ENCODE measurements at regions not wholly inside any gene's neighbourhood (a gene's known extent, or its start where the extent isn't known, plus 50 kb on each side); places are given as distances from the start of the nearest gene placed in this dataset.

- no peak for TF ChIP-seq POLR2AphosphoS5 (IDR thresholded peaks at IDR 0.05; ENCODE audit: low read depth, low read length)
- TF ChIP-seq REST (IDR thresholded peaks at IDR 0.05; ENCODE audit: insufficient read depth in 1 of 2, low read depth in 2 of 2, low read length in 2 of 2): no peak
- TF ChIP-seq TAF1 (IDR thresholded peaks at IDR 0.05; ENCODE audit: borderline replicate concordance, insufficient read depth, low read length): no peak
These were observed 172.1 kb downstream of the RASEF start for GRCh38 chr9:82890865-82891264.

All from PFSK-1 (cell line).